HUES48 (cell line): ENCODE measurements at regions not wholly inside any gene's neighbourhood (a gene's known extent, or its start where the extent isn't known, plus 50 kb on each side); places are given as distances from the start of the nearest gene placed in this dataset.
"Not testable (repeated sequence)": the region's sequence is repeated elsewhere in the genome, so short reads cannot be mapped to it uniquely, and the experiment has no call there.

Experiments used
- H3K27ac ChIP-seq: one replicate; pipeline ENCODE4 v1.7.0; 2013; ENCODE audit warnings: low read depth, low read length, inconsistent platforms
- H3K27me3 ChIP-seq: 2 replicates; pipeline ENCODE4 v1.6.1; 2013; ENCODE audit warnings: mild to moderate bottlenecking, low read length; ENCODE audit not compliant: control insufficient read depth, insufficient read depth
- H3K36me3 ChIP-seq: 2 replicates; pipeline ENCODE4 v1.6.1; 2013; ENCODE audit warnings: low read length; ENCODE audit not compliant: control insufficient read depth, insufficient read depth
- H3K4me1 ChIP-seq: 2 replicates; pipeline ENCODE4 v1.6.1; 2013; ENCODE audit warnings: mild to moderate bottlenecking, low read length; ENCODE audit not compliant: control insufficient read depth, insufficient read depth
- H3K4me3 ChIP-seq: 2 replicates; pipeline ENCODE4 v1.5.1; 2013; ENCODE audit warnings: mild to moderate bottlenecking, low read depth, low read length
- H3K9ac ChIP-seq: 2 replicates; pipeline ENCODE4 v1.6.1; 2013; ENCODE audit warnings: mild to moderate bottlenecking, low read depth, low read length, moderate library complexity
- H3K9me3 ChIP-seq: 2 replicates; pipeline ENCODE4 v1.6.1; 2013; ENCODE audit warnings: low read length; ENCODE audit not compliant: control insufficient read depth, insufficient read depth

DNA sequence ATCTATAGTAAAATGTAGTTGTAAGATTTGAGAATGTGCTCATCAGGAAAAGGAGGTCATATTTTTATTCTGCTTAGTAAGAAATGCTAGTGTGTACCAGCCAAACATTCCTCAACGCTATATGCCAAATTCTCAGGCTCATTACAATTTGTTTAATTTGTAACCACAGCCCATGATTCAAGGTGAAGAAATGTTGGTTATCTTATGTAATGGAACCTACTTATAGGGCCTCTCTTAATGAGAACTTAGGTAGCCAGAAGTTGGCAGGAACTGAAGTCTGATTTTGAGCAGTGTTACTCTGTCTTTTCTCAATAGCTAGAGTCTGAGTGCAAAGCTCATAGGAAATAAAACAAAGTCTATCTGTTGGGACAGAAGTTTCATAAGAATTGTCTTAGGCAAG, 595.0 kb downstream of the GLUD2 start:
- Histone ChIP-seq H3K27me3 (no peaks in the 10 kb centered on the region), H3K36me3 (no peaks in the 10 kb centered on the region), H3K4me1 (peaks cover 31% of the 10 kb centered on the region), H3K27ac (no peak overlapping the region), H3K9me3 (no peaks in the 10 kb centered on the region), H3K9ac (no peak overlapping the region), H3K4me3 (no peak overlapping the region)

DNA sequence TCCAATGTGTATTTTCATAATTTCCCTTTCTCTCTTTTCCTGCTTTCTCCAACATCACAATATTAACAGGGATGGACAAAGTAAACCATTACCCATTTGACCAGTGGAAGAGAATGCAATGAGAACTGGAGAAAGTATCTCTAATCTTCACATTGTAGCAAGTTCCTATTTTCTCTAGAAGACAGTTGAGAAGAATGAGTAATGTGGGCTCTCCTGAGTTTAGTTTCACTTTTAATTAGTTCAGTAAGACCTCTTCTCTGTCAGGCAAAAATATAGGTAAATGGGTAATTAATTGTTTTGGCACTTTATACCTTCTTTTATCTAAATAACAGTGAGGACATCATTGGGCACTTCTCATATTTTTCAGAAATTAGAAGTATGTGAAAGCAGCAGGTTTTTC, 602.0 kb downstream of the GLUD2 start:
- no peaks in the 10 kb centered on the region for H3K36me3 ChIP-seq
- no peak overlapping the region for H3K4me3 ChIP-seq
- H3K27ac ChIP-seq = no peak overlapping the region
- no peak overlapping the region for H3K9ac ChIP-seq
- H3K4me1 ChIP-seq = no peaks in the 10 kb centered on the region
- no peaks in the 10 kb centered on the region; the same call in 1 of the 2 replicates for H3K9me3 ChIP-seq
- H3K27me3 ChIP-seq = no peaks in the 10 kb centered on the region

DNA sequence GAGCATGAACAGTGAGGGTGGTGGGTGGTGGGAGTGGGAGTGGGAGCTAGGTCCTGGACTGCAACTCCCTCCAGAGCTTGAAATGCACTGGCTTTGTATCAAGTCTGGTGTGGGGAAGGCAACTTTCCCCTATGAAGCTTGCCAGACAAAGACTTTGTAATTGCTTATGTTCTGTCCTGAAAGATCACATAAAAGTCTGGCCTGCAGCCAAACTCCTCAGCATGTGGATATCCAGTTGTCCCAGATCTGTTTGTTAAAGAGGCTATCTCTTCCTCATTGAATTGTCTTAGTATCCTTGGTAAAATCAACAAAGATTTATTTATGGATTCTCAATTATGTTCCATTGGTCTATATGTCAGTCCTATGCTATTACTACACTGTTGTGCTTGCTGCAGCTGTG, 607.9 kb downstream of the GLUD2 start:
- Histone ChIP-seq H3K4me1 (no peaks in the 10 kb centered on the region), H3K9me3 (no peaks in the 10 kb centered on the region; the same call in 1 of the 2 replicates), H3K27me3 (no peaks in the 10 kb centered on the region), H3K36me3 (no peaks in the 10 kb centered on the region), H3K4me3 (no peak overlapping the region), H3K27ac (no peak overlapping the region), H3K9ac (no peak overlapping the region)

DNA sequence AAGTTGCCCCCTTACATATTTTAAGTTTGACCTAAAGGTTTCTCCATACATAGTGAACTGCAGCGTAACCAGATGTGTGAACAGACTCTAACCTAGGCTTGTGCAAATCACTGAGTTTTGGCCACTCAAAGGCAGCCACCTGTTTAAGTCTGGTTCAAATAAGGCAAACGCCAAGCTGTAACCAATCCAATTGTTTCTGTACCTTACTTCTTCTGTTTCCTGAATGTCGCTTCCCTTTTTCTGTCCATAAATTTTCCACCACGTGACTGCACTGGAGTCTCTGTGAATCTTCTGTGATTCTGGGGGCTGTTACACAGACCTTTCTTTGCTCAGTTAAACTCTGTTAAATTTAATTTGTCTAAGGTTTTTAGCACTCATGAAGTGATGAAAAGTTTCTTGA, 618.8 kb downstream of the GLUD2 start:
- H3K36me3 ChIP-seq = no peaks in the 10 kb centered on the region
- H3K4me1 ChIP-seq = no peaks in the 10 kb centered on the region
- no peak overlapping the region for H3K4me3 ChIP-seq
- no peak overlapping the region for H3K27ac ChIP-seq
- no peaks in the 10 kb centered on the region for H3K27me3 ChIP-seq
- H3K9ac ChIP-seq = no peak overlapping the region
- H3K9me3 ChIP-seq = no peaks in the 10 kb centered on the region

DNA sequence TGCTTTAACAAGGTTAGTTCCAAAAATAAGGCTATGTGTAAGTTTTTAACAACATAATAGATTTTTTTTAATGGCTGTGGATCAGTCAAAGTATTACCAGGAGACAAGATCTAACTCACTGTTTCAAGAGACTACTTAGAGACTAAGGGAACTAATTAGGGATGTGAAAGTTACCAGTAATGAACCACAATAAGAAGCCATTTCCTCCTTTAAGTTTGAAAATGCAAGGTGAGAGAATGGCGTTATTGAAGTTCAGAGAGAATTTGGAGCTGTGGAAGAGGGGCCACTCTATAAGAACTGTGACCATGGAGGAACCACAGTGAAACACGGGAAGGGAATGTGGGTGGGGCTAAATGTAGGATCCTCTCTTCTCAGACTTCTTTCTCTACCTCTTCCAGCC, 624.2 kb downstream of the GLUD2 start:
- H3K4me3 ChIP-seq = no peak overlapping the region
- no peaks in the 10 kb centered on the region for H3K4me1 ChIP-seq
- H3K27ac ChIP-seq = no peak overlapping the region
- H3K27me3 ChIP-seq = no peaks in the 10 kb centered on the region
- no peaks in the 10 kb centered on the region for H3K9me3 ChIP-seq
- no peak overlapping the region for H3K9ac ChIP-seq
- H3K36me3 ChIP-seq = no peaks in the 10 kb centered on the region

DNA sequence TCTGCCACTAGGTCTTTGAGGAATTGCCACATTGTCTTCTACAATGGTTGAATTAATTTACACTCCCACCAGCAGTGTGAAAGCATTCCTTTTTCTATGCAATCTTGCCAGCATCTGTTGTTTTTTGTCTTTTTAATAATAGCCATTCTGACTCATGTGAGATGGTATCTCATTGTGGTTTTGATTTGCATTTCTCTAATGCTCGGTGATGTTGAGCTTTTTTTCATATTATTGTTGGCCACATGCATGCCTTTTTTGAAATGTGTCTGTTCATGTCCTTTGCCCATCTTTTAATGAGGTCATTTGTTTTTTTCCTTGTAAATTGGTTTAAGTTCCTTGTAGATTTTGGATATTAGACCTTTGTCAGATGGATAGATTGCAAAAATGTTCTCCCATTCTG, 661.8 kb downstream of the GLUD2 start:
- not testable (repeated sequence) for H3K9me3 ChIP-seq

DNA sequence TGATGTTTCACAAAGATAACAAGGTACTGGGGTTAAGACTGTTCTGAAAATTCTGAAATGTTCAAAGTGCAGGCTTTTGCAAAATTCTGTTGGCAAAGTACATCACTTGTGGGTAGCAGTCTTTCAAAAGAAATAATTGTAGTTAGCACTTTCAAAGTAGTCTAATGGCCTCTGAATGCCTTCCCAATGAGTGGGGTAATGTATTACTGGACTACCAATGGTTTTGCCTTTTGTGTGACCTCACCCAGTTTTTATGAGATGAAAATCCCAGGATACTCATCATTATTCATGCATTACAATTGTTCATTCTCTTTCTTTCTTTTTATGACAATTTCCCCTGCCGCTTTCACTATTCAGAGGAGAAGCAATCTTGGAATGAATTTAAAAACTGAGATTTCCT, 686.1 kb downstream of the GLUD2 start:
- H3K27ac ChIP-seq = no peak overlapping the region
- no peaks in the 10 kb centered on the region for H3K9me3 ChIP-seq
- H3K36me3 ChIP-seq = no peaks in the 10 kb centered on the region
- H3K4me3 ChIP-seq = no peak overlapping the region
- no peak overlapping the region for H3K9ac ChIP-seq
- no peaks in the 10 kb centered on the region for H3K4me1 ChIP-seq
- no peaks in the 10 kb centered on the region for H3K27me3 ChIP-seq

More for the DNA sequence above, 661.8 kb downstream of the GLUD2 start:
- H3K36me3 ChIP-seq, H3K4me3 ChIP-seq, H3K9ac ChIP-seq, H3K27me3 ChIP-seq, H3K27ac ChIP-seq, H3K4me1 ChIP-seq: not testable (repeated sequence)

DNA sequence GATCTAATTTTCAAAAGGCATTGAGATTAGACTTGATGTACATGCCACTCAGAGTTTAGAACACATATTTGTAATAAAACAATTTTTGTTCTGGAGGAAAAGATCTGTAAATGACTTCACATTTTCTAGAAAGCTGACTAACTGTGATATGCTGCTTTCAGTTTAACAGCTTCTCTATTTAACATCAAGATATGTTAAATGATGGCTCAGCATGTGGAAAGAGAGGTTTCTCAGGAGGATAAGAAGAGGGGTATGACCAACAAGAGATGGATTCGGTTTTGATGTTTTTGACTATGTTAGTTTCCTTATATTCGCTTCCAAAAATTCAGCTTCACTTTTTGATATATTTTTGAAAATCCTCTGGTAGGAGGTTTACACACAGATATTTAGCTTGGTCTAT, 698.7 kb downstream of the GLUD2 start:
- H3K4me3 ChIP-seq = no peak overlapping the region
- no peaks in the 10 kb centered on the region for H3K36me3 ChIP-seq
- H3K27ac ChIP-seq = no peak overlapping the region
- H3K27me3 ChIP-seq = no peaks in the 10 kb centered on the region
- no peaks in the 10 kb centered on the region for H3K9me3 ChIP-seq
- H3K9ac ChIP-seq = no peak overlapping the region
- H3K4me1 ChIP-seq = no peaks in the 10 kb centered on the region

DNA sequence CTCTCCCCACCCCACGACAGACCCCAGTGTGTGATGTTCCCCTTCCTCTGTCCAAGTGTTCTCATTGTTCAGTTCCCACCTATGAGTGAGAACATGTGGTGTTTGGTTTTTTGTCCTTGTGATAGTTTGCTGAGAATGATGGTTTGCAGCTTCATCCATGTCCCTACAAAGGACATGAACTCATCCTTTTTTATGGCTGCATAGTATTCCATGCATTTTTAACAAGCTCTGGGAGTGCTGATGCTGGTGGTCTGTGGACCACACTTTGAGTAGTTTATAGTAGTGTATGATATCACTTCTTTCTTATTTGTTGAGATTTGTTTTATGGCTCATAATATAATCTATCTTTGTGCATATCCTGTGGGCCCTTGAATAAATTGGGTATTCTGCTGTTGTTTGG, 706.2 kb downstream of the GLUD2 start:
- not testable (repeated sequence) for H3K9ac ChIP-seq

DNA sequence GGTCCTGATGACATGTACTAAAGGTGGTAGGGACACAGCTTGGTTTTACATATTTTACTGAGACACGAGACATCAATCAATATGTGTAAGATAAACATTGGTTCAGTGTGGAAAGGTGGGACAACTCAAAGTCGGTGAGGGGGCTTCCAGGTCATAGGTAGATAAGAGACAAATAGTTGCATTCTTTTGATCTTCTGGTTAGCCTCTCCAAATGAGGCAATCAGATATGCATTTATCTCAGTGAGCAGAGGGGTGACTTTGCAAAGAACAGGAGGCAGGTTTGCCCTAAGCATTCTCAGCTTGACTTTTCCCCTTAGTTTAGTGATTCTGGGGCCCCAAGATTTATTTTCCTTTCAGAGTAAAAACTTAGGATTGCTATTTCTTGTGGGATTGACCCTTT, 706.9 kb downstream of the GLUD2 start:
- Histone ChIP-seq H3K4me3 (no peak overlapping the region), H3K27ac (no peak overlapping the region), H3K9me3 (no peaks in the 10 kb centered on the region; the same call in 1 of the 2 replicates), H3K36me3 (no peaks in the 10 kb centered on the region), H3K27me3 (no peaks in the 10 kb centered on the region), H3K4me1 (no peaks in the 10 kb centered on the region), H3K9ac (no peak overlapping the region)

More for the DNA sequence above, 706.2 kb downstream of the GLUD2 start:
- H3K36me3 ChIP-seq, H3K27me3 ChIP-seq, H3K4me1 ChIP-seq, H3K27ac ChIP-seq, H3K4me3 ChIP-seq, H3K9me3 ChIP-seq: not testable (repeated sequence)

DNA sequence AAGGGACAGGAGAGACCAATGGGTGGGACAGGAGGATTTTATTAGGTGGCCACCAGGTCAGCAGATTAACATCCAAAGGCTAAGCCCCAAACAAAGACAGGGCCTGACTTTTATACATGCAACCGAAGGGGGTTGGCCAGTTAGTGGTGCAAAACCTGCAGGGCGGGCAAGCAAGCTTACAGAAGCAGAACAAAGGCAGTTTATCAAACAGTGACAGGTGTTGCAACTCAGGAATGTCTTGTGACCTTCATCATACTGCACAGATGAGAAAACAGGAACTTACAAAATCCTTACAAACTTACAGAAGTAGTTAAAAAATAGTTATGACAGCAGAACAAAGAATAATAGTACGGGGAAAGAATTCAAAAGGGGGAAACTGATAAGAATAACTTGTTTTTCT, 708.1 kb downstream of the GLUD2 start:
- H3K4me3 ChIP-seq = no peak overlapping the region
- H3K9me3 ChIP-seq = no peaks in the 10 kb centered on the region; the same call in 1 of the 2 replicates
- H3K4me1 ChIP-seq = no peaks in the 10 kb centered on the region
- H3K27me3 ChIP-seq = no peaks in the 10 kb centered on the region
- H3K27ac ChIP-seq = no peak overlapping the region
- H3K36me3 ChIP-seq = no peaks in the 10 kb centered on the region
- H3K9ac ChIP-seq = no peak overlapping the region

DNA sequence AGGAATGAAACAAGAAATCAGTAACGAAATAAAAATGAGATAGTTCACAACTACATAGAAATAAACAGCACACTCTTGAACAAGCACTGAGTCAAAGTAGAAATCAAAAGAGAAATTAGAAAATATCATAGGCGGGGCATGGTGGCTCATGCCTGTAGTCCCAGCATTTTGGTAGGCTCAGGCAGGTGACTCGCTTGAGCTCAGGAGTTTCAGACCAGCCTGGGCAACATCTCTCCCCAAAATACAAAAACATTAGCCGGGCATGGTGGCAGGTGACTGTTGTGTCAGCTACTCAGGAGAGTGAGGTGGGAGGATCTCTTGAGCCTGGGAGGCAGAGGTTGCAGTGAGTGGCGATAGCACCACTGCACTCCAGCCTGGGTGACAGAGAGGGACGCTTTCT, 714.4 kb downstream of the GLUD2 start:
- Histone ChIP-seq H3K27me3 (no peaks in the 10 kb centered on the region), H3K4me1 (no peaks in the 10 kb centered on the region; the same call in 1 of the 2 replicates), H3K9ac (no peak overlapping the region), H3K36me3 (no peaks in the 10 kb centered on the region), H3K9me3 (no peaks in the 10 kb centered on the region), H3K27ac (no peak overlapping the region), H3K4me3 (no peak overlapping the region)
